Tongue (tissue), 1 donor: ENCODE measurements at regions not wholly inside any gene's neighbourhood (a gene's known extent, or its start where the extent isn't known, plus 50 kb on each side); places are given as distances from the start of the nearest gene placed in this dataset.
A peak's percentile ranks its signal among the peaks of the same experiment; 100 is the strongest.

ENCODE experiments used
- DNase-seq: peaks from one replicate; pipeline ENCODE4 v3.0.0-alpha.2; 2015

DNA sequence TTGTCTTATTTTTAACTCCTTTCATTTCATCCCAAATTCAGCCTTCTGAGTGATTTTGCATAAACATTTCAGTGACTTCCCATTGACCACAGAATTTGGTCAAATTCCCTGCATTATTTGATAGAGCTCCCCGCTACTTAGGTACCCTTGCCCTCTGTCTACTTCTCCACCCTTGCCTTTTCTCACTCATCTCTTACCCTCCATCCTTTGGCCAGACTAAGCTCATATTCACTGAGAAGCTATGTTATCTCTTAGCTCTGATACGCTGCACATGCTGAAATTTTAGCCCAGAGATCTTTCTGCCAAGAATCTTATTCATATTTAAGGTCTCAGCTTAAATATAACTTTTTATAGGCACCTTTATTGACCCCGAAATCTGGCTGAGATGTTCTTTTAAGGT, 1031.9 kb downstream of the ADGRL3 start:
- DNase-seq: no peak

DNA sequence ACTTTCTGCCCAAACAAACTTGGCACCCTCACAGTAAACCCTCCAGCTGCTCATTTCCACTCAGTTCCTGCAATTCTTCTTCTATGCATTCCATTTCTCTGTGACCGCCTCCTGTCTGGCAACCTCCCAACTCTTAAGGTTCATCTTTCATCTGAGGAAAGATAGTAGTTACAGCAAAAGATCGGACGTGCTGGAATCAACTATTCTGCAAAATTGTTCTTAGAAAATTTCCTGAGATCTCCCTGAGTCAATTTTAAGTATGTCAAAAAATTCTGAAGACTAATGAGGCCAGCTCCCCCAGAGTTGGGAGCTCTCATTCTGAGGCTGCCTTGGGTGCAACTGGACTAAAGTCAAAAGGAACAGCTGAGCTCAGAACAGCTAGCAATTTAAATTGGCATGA, 1026.0 kb downstream of the ADGRL3 start:
- peak; percentile 87 for DNase-seq

DNA sequence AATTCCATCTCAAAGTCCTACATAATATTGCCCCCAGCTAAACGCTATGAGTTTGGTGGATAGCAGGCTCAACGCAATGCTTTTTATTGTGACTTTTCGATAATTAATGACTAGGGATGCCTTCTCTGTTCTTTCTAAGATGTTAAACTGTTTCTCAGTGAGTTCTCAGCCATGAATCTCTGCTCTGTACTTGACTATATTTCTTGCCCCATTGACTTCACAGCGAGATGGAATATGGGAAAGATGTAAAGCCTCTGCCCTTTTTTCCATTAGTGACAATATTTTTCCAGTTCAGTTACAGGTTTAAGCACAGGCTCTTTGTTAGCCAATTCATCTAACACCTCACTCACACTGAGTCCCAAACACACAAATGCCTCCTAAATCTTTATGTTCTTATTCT, 1022.0 kb downstream of the ADGRL3 start:
- DNase-seq: no peak

DNA sequence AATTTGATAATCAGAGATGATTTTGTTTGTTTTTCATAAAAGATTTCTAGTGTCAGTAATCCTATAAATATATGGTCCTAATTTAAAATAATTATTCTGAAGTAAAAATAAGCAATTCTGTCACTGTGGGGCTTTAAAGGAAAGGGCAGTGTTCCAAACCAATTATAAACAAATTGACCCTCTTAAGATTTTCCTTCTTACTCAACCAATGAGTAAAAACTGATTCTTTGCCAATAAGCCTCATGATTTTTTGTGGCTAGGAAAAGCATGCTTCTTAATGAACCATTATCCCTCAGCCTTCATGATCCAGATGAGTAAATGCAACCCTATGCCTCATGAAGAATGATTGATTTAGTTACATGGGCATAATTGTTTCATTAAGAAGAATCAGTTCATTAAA, 1010.4 kb downstream of the ADGRL3 start:
- DNase-seq: no peak

DNA sequence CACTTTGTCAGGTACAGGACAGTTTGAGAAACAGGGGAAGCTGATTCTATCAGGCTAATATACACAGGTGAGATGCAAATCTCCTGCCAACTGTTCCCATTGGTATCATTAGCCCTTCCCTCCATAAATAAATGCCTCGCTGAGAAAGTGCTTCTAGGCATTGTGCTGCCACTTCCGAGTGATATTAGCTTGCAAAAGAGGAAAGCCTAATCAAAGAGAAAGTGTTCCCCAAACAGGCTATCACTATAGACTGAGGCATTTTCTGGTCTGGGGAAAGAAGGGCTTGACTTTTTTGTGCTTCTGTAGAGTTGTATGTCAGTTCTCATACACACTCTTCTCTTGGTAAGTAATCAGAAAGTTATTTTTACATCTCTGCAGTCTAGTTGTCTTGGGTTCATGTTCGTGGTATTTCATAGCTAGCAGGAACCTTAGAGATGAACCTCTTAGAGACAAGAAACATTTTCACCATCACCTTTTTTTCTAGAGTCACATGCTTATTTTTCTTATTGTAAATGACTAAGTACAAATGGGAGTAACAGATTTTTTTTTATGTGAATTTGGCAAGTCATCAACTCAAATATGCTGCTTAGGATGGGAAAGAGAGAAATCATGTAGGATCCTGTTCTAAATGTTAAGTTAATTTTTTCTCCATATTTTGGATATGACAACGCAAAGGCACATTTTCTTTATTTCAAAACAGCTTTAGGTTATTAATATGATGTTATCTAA, 1009.8 kb downstream of the ADGRL3 start:
- DNase-seq: peak; percentile 14

DNA sequence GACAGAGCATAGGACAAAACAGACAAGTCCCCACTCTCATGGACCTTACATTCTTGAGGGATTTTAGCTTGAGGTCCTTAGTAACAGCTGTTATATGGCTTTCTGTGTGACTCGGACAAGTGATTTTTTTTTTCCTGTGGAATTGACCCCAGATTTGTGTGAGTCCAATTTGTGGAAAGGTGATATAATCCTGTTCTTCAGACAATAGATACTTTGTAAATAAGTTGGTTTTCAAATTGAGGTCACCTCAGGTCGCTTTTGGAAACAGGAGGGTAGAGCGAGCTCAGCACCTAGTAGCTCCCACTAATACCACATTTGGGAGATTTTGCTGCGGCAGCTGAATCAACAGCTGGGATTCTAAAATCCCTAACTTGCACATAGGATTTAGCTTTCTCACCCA, 1008.8 kb downstream of the ADGRL3 start:
- DNase-seq: peak; percentile 38

DNA sequence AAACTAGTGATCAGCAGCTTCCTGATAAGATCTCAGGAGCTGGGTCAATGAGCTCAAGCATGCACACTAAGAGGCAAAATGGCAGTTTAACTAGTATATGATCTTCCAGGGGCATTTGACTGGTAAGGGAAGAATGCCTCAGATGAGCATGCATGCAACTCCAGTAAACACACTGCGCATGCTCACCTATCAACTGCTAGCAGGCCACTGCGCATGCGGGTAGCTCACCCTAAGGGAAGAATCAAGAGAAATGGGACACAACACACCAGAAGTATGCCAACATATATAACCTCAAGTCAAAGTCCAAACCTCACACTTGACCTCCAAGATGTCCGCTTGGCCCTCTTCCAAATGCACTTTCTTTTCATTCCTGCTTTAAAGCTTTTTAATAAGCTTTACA, 1004.0 kb downstream of the ADGRL3 start:
- no peak for DNase-seq

DNA sequence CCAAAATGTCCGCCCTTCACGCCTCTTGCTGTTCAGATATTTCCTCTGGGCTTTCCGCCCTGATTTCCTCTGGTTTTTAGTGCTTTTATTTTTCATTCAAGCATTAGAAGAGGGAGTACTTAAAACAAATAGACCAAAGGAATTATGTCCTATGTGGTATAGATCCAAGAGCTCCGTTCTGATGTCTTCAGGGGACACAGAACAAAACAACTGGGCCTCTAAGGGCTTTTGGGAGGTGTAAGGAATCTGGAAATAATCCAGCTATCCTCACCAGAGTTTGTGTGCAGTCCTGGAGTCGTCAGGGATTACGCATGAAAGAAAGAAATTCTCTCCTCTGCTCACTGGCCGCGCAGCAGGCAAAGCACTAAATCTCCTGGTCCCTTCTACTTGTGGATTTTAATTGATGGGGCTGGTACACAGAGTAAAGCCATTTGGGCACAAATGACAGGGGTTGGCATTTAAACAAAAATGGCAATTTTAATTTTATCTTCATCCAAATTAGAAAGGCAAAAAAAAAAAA, 999.2 kb downstream of the ADGRL3 start:
- DNase-seq: peak; percentile 16

DNA sequence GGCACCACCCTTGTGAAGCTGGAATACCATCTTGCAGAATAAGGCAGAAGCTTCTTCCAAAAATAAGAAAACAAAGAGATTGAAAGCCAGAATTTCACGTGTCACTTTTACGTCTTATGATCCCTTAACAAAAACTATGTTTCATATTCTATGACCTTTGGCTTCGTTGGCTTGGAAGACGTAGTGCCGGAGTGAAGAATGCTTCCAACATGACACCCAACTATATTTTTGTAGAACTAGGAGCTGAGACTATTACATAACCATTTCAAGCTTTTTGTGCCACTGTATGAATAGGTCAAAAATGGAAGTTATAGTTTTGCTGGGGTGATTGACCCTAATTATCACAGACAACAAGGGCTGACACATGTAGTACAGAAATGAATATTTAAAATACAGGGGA, 996.2 kb downstream of the ADGRL3 start:
- DNase-seq: no peak

DNA sequence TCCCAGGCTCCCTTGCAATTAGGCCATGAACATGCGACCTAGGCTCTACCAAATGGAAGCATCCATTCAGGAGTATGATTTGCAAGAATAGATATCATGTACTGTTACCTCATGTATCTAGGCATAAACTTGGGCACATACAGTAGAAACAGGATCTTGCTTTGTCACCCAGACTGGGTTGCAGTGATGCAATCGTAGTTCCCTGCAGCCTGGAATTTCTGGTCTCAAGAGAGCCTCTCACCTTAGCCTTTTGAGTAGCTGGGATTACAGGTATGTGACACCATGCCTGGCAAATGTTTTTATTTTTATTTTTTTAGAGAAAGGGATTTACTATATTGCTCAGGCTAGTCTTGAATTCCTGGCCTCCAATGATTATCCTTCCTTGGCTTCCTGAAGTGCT, 994.2 kb downstream of the ADGRL3 start:
- DNase-seq: no peak

DNA sequence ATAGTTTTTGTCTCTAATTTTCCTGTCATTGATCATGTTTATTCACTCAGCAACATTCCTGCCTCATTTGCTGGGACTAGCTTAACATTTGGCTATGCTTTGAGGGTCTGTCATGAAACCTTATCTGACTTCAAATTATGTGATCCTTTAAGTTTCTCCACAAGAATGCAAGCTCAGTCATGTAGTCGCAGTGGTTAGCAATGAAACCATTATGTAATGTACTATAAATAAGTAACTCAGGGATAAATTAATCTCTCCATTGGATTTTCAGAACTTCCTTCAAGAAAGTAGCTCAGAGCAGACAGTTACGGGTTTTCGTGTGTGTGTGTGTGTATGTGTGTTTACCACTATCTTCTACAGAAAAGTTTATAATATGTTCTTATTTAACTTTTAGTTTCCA, 993.6 kb downstream of the ADGRL3 start:
- peak; percentile 28 for DNase-seq

DNA sequence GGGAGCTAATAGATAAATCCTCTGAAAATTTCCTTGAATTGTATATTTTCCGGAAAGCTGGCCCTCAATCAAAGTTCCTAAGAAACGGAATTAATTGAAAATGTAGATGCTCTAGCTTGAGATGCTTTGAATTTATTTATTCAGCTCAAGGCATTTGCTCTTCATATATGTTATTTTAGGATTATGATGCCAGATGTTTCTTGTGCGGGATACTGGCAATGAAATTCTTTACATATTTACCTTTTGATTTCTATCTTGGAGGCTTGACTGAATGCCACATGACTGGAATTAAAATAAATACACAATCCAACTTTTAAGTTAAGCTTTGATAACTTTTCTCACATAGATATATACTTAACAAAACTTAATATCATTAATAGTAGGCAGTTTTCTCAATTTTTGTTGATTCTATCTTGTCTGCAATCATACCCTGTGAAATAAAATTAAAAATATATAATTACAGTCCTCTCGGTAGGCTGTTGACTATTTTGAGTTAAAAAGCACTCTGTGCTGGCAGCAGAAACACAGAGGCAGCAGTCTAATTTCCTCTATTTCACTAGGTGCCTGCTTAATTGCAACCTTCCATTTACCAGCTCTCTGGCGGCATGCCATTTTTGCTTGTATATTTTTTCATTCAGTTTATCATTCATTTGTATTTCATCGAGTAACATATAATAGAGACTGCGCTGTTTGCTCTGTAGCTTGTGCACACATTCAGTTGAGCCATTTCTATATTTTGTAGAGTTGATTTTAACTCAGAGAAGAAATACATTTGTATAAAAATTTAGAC, 991.5 kb downstream of the ADGRL3 start:
- DNase-seq: peak; percentile 15

DNA sequence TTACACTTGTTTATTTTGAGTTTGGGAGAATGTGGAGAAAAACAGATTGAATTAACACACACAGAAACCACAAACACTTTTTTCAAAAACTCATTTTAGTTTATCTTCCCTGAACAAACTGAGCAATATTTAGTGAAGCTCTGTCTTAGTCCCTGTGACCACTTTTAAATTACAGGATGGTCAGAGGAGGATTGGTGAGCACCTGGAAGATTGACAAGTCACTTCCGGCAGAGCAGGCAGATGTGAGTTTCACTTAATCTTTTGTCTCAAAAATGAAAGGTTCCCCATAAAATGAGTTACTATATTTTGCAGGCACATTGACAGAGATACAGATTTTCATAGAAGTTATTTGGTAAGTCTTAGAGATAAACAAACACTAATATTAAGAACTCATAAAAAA, 970.1 kb downstream of the ADGRL3 start:
- no peak for DNase-seq

DNA sequence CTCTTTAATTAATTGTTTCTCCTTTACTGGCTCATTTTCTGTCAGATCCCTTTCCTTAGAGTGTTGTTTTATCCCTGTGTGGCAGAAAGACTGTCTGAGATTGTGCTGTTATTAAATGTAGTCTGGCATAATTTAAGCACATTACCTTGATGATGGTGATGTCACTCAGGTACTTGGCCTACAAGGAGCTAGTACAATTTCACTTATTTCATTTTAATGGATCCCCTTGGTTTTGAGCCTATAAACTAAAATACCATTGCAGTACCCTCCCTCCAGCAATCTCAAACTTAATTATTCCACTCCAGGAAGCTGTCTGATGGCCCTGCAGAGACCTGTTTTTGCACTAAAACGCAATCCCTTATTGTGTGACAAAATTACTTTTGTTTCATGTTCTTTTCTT, 968.6 kb downstream of the ADGRL3 start:
- DNase-seq: no peak

DNA sequence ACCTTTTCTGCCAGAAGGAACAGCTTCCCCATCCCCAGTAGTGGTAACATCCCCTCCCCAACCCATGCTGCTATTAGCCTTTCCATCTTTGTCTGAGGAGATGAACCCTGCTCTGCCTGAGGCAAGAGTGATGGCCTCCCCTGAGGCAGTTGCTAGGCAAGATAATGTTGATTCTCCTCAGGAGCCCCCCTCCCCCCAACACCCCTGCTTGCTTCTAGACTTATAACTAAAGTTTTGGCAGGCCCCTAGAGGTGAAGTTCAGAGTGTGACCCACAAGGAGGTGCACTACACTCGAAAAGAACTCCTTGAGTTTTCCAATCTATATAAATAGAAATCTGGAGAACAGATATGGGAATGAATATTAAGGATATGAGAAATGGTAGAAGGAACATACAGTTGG, 962.5 kb downstream of the ADGRL3 start:
- no peak for DNase-seq

DNA sequence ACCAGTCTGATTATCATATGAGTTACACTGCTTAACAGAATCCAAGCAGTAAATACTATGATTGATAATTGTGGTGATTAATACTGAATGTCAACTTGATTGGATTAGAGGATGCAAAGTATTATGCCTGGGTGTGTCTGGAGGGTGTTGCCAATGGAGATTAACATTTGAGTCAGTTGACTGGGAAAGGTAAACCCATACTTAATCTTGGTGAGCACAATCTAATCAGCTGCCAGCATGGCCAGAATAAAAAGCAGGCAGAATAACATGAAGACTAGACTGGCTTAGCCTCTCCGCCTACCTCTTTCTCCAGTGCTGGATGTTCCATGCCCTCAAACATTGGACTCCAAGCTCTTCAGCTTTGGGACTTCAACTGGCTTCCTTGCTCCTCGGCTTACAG, 961.3 kb downstream of the ADGRL3 start:
- no peak for DNase-seq

DNA sequence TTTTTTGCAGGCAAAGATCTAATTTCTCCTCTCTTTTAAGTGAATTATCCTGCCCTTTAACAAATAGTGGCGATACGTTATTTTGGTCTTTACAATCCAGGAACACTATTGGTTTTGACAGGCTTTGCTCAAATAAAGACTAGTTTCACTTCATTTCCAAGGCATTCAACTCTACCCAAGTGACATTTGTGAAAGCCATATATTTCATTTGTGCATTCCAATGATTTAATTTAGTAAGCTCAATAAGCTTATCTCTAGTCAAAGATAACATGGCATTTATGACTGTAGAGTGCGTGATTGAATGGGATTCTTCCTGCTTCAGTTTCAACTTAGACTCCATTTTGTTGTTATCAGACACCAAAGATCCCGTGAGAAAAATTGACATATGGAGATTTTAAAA, 959.8 kb downstream of the ADGRL3 start:
- DNase-seq: no peak

DNA sequence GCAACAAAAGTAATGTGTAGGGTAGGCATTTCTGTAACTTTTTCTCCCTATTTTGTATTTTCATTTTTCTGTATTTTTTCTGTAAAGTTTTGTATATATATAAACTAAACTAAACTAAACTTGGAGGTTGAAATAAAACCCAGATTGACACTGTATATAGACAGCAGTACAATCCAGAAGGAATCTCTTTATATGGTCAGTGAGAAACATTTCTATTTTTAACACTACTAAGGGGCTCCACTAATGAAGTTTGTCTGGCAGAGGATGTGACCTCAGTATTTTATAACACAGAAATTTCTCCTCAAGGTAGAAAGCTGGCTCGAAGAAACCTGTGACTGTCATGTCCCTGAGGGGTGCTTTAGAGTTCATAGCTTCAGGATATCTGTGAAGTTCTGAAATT, 959.2 kb downstream of the ADGRL3 start:
- DNase-seq: peak; percentile 9

DNA sequence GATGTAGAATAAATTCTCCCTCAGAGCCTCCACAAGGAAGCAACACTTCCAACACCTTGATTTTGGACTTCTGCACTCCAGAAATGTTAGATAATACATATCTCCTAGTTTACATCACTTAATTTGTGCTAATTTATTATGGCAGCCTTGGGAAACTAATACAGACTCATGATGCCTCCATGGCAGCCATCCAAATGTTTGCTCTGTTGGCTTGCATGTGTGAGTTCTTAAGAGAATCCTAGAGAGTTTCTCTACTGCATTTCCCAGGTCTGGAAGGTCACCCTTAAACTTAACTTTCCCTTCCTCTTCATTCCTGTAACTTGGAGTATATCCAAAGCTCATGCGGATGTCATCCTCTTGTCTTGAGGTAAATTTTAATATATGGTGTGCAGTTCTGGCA, 956.1 kb downstream of the ADGRL3 start:
- DNase-seq: peak; percentile 11

DNA sequence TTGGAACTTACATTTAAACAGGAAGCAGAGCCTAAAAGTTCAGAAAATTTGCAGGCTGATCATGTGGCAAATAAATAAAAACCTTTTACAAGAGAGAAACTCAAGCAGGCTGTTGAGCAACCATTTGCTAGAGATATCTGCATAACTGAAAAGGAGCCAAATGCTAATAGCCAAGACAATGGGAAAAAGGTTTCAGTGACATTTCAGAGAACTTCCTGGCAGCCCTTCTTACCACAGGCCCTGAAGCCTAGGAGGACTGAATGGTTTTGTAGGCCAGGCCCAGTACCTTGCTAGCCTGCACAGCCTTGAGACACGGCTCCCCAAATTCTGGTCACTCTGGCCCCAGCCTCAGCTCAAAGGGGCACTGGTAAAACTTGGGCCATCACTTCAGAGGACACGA, 945.1 kb downstream of the ADGRL3 start:
- DNase-seq: no peak

DNA sequence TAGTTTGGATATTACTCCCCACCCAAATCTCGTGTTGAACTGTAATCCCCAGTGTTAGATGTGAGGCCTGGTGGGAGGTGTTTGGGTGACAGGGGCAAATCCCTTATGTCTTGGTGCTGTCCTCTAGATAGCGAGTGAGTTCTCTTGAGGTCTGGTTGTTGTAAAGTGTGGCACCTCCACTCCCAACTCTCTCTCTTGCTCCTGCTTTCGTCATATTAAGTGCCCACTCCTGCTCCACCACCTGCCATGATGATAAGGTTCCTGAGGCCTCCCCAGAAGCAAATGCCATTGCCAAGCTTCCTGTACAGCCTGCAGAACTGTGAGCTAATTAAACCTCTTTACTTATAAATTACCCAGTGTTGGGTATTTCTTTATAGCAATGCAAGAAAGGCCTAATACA, 944.3 kb downstream of the ADGRL3 start:
- DNase-seq: no peak

DNA sequence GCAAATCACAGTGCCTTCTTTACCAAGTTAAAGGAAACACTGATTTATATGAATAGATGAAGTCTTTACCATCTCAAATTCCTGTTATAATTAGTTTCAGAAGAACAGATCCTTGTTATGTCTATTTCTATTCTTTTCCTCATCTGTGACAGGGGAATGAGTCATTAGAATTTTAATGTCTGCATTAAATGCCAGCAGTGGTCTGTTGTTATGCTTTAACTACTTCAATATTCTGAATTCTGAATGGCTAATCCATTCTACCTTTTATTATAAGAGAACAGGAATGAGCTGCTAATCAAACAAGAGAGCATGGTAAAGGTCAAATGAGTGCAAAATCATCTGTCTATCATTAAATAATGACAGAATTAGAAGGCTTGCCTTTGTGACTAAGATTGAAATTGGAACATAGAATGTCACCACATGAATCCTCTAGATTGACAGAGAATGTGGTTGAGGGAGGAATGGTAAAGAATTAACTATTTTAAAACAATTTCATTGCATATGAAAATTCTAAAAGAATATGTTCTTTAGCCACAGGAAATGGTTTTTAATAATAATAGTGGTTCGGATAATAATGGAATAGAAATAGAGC, 935.5 kb downstream of the ADGRL3 start:
- no peak for DNase-seq

DNA sequence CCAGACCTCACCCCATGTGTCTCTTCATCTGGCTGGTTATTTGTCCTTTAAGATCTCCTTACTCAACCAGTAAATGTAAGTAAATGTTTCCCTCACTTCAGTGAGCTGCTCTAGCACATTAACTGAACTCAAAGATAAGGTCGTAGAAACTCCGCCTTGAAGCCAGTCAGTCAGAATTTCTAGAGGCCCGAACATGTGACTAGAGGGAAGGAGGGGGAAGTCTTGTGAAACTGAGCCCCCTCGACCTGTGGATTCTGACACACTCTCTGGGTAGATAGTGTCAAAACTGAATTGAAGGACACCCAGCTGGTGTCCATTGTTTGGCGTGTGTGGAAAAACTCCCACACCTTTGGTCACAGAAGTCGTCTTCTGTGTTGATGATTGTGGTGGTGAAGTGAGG, 933.9 kb downstream of the ADGRL3 start:
- DNase-seq: no peak
